ENCODE measurements at regions not wholly inside any gene's neighbourhood (a gene's known extent, or its start where the extent isn't known, plus 50 kb on each side); places are given as distances from the start of the nearest gene placed in this dataset.

GRCh38 chr18:22607284-22607635 is 189.5 kb upstream of the CTAGE1 start:
- Histone ChIP-seq H3K4me1 (ENCODE audit: low read depth) (no peaks in the 10 kb centered on the region), H3K27ac (no peak overlapping the region), H3K4me3 (no peak overlapping the region), H3K9me3 (ENCODE audit: low read depth) (no peaks in the 10 kb centered on the region), H3K36me3 (no peaks in the 10 kb centered on the region), H3K27me3 (no peaks in the 10 kb centered on the region)
- no peak for TF ChIP-seq CTCF (IDR thresholded peaks at IDR 0.05; ENCODE audit: low read depth, low read length)
- no peak for DNase-seq (ENCODE audit: low read depth in 1 of 2, low spot score in 1 of 2)

DNA sequence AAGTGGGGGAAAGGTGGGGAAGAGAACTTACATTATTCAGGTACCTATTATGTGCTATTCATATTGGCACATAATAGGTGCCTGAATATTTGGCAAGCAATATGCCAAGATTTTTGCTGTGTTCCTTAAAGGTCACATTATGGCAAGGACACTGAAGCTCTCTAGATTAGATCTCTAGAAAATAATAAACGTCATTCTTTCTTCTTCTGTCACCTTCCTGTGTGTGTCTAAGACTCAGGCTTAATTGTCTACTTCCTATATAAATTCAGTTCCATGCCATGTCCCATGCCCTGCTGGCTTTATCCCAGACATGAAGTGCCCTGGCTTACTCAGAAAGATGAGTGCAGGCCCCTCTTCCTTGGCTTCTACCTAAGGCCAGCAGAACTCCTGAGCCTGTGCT is 191.1 kb upstream of the CTAGE1 start:
- H3K9me3 ChIP-seq (ENCODE audit: low read depth) = no peaks in the 10 kb centered on the region
- no peak for TF ChIP-seq CTCF (IDR thresholded peaks at IDR 0.05; ENCODE audit: low read depth, low read length)
- no peak for DNase-seq (ENCODE audit: low read depth in 1 of 2, low spot score in 1 of 2)
- H3K4me3 ChIP-seq = no peak overlapping the region
- H3K27me3 ChIP-seq = no peaks in the 10 kb centered on the region
- H3K27ac ChIP-seq = no peak overlapping the region
- peaks cover 11% of the 10 kb centered on the region for H3K4me1 ChIP-seq (ENCODE audit: low read depth)
- H3K36me3 ChIP-seq = no peaks in the 10 kb centered on the region

GRCh38 chr18:22609642-22610041 is 191.9 kb upstream of the CTAGE1 start:
- peaks cover 11% of the 10 kb centered on the region for H3K4me1 ChIP-seq (ENCODE audit: low read depth)
- TF ChIP-seq CTCF (IDR thresholded peaks at IDR 0.05; ENCODE audit: low read depth, low read length) = no peak
- no peak overlapping the region for H3K4me3 ChIP-seq
- no peak overlapping the region for H3K27ac ChIP-seq
- H3K9me3 ChIP-seq (ENCODE audit: low read depth) = no peaks in the 10 kb centered on the region
- peak; percentile 7 to 64 for DNase-seq (ENCODE audit: low read depth in 1 of 2, low spot score in 1 of 2)
- no peaks in the 10 kb centered on the region for H3K27me3 ChIP-seq
- no peaks in the 10 kb centered on the region for H3K36me3 ChIP-seq

GRCh38 chr18:22613058-22613690 is 195.5 kb upstream of the CTAGE1 start:
- DNase-seq (ENCODE audit: low read depth in 1 of 2, low spot score in 1 of 2) = peak in 1 of 2 donors; percentile 10
- H3K27me3 ChIP-seq = no peaks in the 10 kb centered on the region
- no peak overlapping the region for H3K4me3 ChIP-seq
- H3K9me3 ChIP-seq (ENCODE audit: low read depth) = no peaks in the 10 kb centered on the region
- H3K27ac ChIP-seq = no peak overlapping the region
- no peak for TF ChIP-seq CTCF (IDR thresholded peaks at IDR 0.05; ENCODE audit: low read depth, low read length)
- H3K4me1 ChIP-seq (ENCODE audit: low read depth) = peaks cover 11% of the 10 kb centered on the region
- H3K36me3 ChIP-seq = no peaks in the 10 kb centered on the region

GRCh38 chr18:22613788-22614187 is 196.1 kb upstream of the CTAGE1 start:
- H3K4me3 ChIP-seq = no peak overlapping the region
- no peaks in the 10 kb centered on the region for H3K9me3 ChIP-seq (ENCODE audit: low read depth)
- no peaks in the 10 kb centered on the region for H3K27me3 ChIP-seq
- TF ChIP-seq CTCF (IDR thresholded peaks at IDR 0.05; ENCODE audit: low read depth, low read length) = no peak
- H3K27ac ChIP-seq = peak overlapping the region; percentile 52
- H3K36me3 ChIP-seq = no peaks in the 10 kb centered on the region
- H3K4me1 ChIP-seq (ENCODE audit: low read depth) = peaks cover 11% of the 10 kb centered on the region
- DNase-seq (ENCODE audit: low read depth in 1 of 2, low spot score in 1 of 2) = peak in 1 of 2 donors; percentile 46
